Mesenchymal stem cell (in vitro differentiated cells and primary cell): ENCODE measurements at regions not wholly inside any gene's neighbourhood (a gene's known extent, or its start where the extent isn't known, plus 50 kb on each side); places are given as distances from the start of the nearest gene placed in this dataset.

Experiments
- DNase-seq: peaks from one replicate; pipeline ENCODE4 v3.0.0-alpha.2; 2013
- H2AFZ ChIP-seq: one replicate; pipeline ENCODE4 v1.6.1; 2013; ENCODE audit warnings: low read depth, mild to moderate bottlenecking, control low read depth, inconsistent platforms, low read length, moderate library complexity
- H2AK5ac ChIP-seq: 2 replicates; pipeline ENCODE4 v1.6.1; 2013; ENCODE audit warnings: low read length, moderate library complexity, mild to moderate bottlenecking, inconsistent platforms; ENCODE audit not compliant: severe bottlenecking
- H2BK120ac ChIP-seq: one replicate; pipeline ENCODE4 v1.6.1; 2013; ENCODE audit warnings: low read depth, mild to moderate bottlenecking, inconsistent platforms, low read length, moderate library complexity
- H2BK12ac ChIP-seq, 2 experiments: one replicate each; pipeline ENCODE4 v1.6.1; 2013; ENCODE audit warnings: inconsistent platforms in 2 of 2, low read length in 2 of 2, mild to moderate bottlenecking in 2 of 2, moderate library complexity in 2 of 2, control low read depth in 1 of 2
- H2BK15ac ChIP-seq: one replicate; pipeline ENCODE4 v1.6.1; 2013; ENCODE audit warnings: mild to moderate bottlenecking, low read depth, inconsistent platforms; ENCODE audit not compliant: poor library complexity, severe bottlenecking
- H2BK5ac ChIP-seq: 2 replicates; pipeline ENCODE4 v1.6.1; 2013; ENCODE audit warnings: low read depth, mild to moderate bottlenecking, low read length, control low read depth, inconsistent platforms; ENCODE audit not compliant: poor library complexity, severe bottlenecking
- H3K14ac ChIP-seq, 2 experiments: one replicate each; pipeline ENCODE4 v1.6.1; 2013; ENCODE audit warnings: inconsistent platforms in 2 of 2, low read length in 2 of 2, control low read depth in 1 of 2, mild to moderate bottlenecking in 1 of 2, moderate library complexity in 1 of 2
- H3K18ac ChIP-seq, 2 experiments: one replicate each; pipeline ENCODE4 v1.6.1; 2013; ENCODE audit warnings: inconsistent platforms in 2 of 2, low read length in 2 of 2, control low read depth in 1 of 2, low read depth in 1 of 2, mild to moderate bottlenecking in 1 of 2
- H3K23ac ChIP-seq, 2 experiments: one replicate each; pipeline ENCODE4 v1.6.1; 2013; ENCODE audit warnings: inconsistent platforms in 2 of 2, low read length in 2 of 2, mild to moderate bottlenecking in 2 of 2, moderate library complexity in 2 of 2, control low read depth in 1 of 2
- H3K27ac ChIP-seq: 2 replicates; pipeline ENCODE4 v1.5.1; 2013; ENCODE audit warnings: mild to moderate bottlenecking, moderate library complexity, low read length, control low read depth, inconsistent platforms; ENCODE audit not compliant: poor library complexity, severe bottlenecking
- H3K27me3 ChIP-seq, 2 experiments: 2 replicates each; pipeline versions ENCODE4 v1.6.1 to v1.7.0; 2013; ENCODE audit warnings: low read length in 2 of 2, mild to moderate bottlenecking in 2 of 2, moderate library complexity in 2 of 2, control low read depth in 1 of 2, inconsistent platforms in 1 of 2; ENCODE audit not compliant: control insufficient read depth in 1 of 2, insufficient read depth in 1 of 2
- H3K36me3 ChIP-seq, 2 experiments: 2 replicates each; pipeline versions ENCODE4 v1.6.1 to v1.7.0; 2013; ENCODE audit warnings: low read length in 2 of 2, control low read depth in 1 of 2, inconsistent platforms in 1 of 2, low read depth in 1 of 2, mild to moderate bottlenecking in 1 of 2; ENCODE audit not compliant: insufficient read depth in 2 of 2, control insufficient read depth in 1 of 2
- H3K4ac ChIP-seq, 2 experiments: one replicate each; pipeline ENCODE4 v1.6.1; 2013; ENCODE audit warnings: inconsistent platforms in 2 of 2, low read length in 2 of 2, mild to moderate bottlenecking in 2 of 2, moderate library complexity in 2 of 2, control low read depth in 1 of 2, low read depth in 1 of 2
- H3K4me1 ChIP-seq: 2 replicates; pipeline ENCODE4 v1.6.1; 2013; ENCODE audit warnings: low read depth, low read length, control low read depth; ENCODE audit not compliant: control insufficient read depth, insufficient read depth
- H3K4me2 ChIP-seq: 2 replicates; pipeline ENCODE4 v1.6.1; 2013; ENCODE audit warnings: low read length, mild to moderate bottlenecking, inconsistent platforms; ENCODE audit not compliant: poor library complexity, severe bottlenecking
- H3K4me3 ChIP-seq, 2 experiments: 2 replicates each; pipeline versions ENCODE4 v1.5.1 to v1.7.0; 2013; ENCODE audit warnings: low read length in 2 of 2, mild to moderate bottlenecking in 2 of 2, control low read depth in 1 of 2, low read depth in 1 of 2; ENCODE audit not compliant: insufficient read depth in 1 of 2
- H3K79me1 ChIP-seq: replicated peaks from 2 replicates; pipeline ENCODE4 v1.6.1; 2013; ENCODE audit warnings: mild to moderate bottlenecking, control low read depth, low read length, inconsistent platforms; ENCODE audit not compliant: poor library complexity, severe bottlenecking
- H3K9ac ChIP-seq: 2 replicates; pipeline ENCODE4 v1.7.0; 2013; ENCODE audit warnings: mild to moderate bottlenecking, low read length, moderate library complexity
- H3K9me3 ChIP-seq: 2 replicates; pipeline ENCODE4 v1.7.0; 2013; ENCODE audit warnings: mild to moderate bottlenecking, low read length; ENCODE audit not compliant: control insufficient read depth
- H4K8ac ChIP-seq: one replicate; pipeline ENCODE4 v1.6.1; 2013; ENCODE audit warnings: inconsistent platforms, mild to moderate bottlenecking, low read length, moderate library complexity
- H4K91ac ChIP-seq: one replicate; pipeline ENCODE4 v1.6.1; 2013; ENCODE audit warnings: mild to moderate bottlenecking, low read length, inconsistent platforms
- WGBS: methylation state at CpG from one replicate; pipeline ENCODE4 v1.1.7; 2013; ENCODE audit warnings: mixed read lengths; 5-methylcytosine and 5-hydroxymethylcytosine counted together

DNA sequence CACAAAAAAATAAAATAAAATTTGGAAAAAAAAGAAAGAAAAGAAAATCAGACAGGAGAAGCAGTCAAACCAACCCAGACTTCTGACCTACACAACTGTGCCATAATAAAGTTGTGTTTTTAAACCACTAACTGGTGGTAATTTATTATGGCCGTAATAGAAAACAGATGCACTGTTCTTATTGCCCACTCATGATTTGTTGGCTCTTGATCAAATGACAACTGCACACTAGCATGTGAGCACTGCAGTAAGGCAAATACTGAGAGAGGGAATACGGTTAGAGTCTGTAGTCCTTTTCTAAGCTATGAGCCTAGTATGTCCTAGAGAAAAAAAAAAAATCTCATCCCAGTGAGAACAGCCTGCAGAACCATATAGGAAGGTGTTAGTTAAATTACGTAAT, 61.2 kb upstream of the TNR start:
- no peak overlapping the region for H3K4ac ChIP-seq
- H3K9ac ChIP-seq: no peak overlapping the region
- H3K36me3 ChIP-seq: no peaks in the 10 kb centered on the region
- peaks cover 0 to 5% of the 10 kb centered on the region in 2 experiments for H3K27me3 ChIP-seq
- H2AFZ ChIP-seq: no peak overlapping the region
- DNase-seq: no peak
- no peak overlapping the region for H4K91ac ChIP-seq
- H3K79me1 ChIP-seq: no peaks in the 10 kb centered on the region
- no peak overlapping the region for H3K4me3 ChIP-seq
- no peak overlapping the region for H2BK12ac ChIP-seq
- H3K27ac ChIP-seq: no peak overlapping the region
- no peak overlapping the region for H3K23ac ChIP-seq
- H3K9me3 ChIP-seq: peaks cover 6% of the 10 kb centered on the region
- H2AK5ac ChIP-seq: no peak overlapping the region
- H3K18ac ChIP-seq: no peak overlapping the region
- no peak overlapping the region for H2BK120ac ChIP-seq
- no peak overlapping the region for H2BK15ac ChIP-seq
- no peak overlapping the region for H3K4me2 ChIP-seq
- H3K4me1 ChIP-seq: no peaks in the 10 kb centered on the region
- no peak overlapping the region for H4K8ac ChIP-seq
- no peak overlapping the region for H3K14ac ChIP-seq
- H2BK5ac ChIP-seq: no peak overlapping the region
- 70% methylated on average over 3 of the region's 3 CpGs for WGBS

GRCh38 chr1:175803413-175803812, 60.0 kb upstream of the TNR start:
- Histone ChIP-seq H3K14ac (no peak overlapping the region), H3K18ac (no peak overlapping the region), H2BK15ac (no peak overlapping the region), H3K4me2 (no peak overlapping the region), H3K4ac (no peak overlapping the region), H2BK5ac (no peak overlapping the region), H2BK12ac (no peak overlapping the region), H4K91ac (no peak overlapping the region), H3K36me3 (no peaks in the 10 kb centered on the region), H3K4me3 (no peak overlapping the region), H3K23ac (no peak overlapping the region), H3K79me1 (no peaks in the 10 kb centered on the region), H2AK5ac (no peak overlapping the region), H3K4me1 (no peaks in the 10 kb centered on the region), H3K9ac (no peak overlapping the region), H3K27ac (no peak overlapping the region), H2BK120ac (no peak overlapping the region), H2AFZ (no peak overlapping the region), H4K8ac (no peak overlapping the region), H3K27me3 (no peaks in the 10 kb centered on the region), H3K9me3 (peaks cover 6% of the 10 kb centered on the region)
- no peak for DNase-seq
- WGBS: 92% methylated on average over 1 of the region's 1 CpG

GRCh38 chr1:175802407-175803123, 59.2 kb upstream of the TNR start:
- no peaks in the 10 kb centered on the region for H3K79me1 ChIP-seq
- no peak overlapping the region for H4K91ac ChIP-seq
- H3K27ac ChIP-seq: no peak overlapping the region
- H4K8ac ChIP-seq: no peak overlapping the region
- H3K9me3 ChIP-seq: peaks cover 6% of the 10 kb centered on the region
- H3K23ac ChIP-seq: no peak overlapping the region
- no peaks in the 10 kb centered on the region for H3K4me1 ChIP-seq
- no peak overlapping the region for H2AFZ ChIP-seq
- no peak for DNase-seq
- no peak overlapping the region for H2BK120ac ChIP-seq
- H3K36me3 ChIP-seq: no peaks in the 10 kb centered on the region
- H3K27me3 ChIP-seq: no peaks in the 10 kb centered on the region
- WGBS: 85% methylated on average over 10 of the region's 10 CpGs
- no peak overlapping the region for H2AK5ac ChIP-seq
- H2BK12ac ChIP-seq: no peak overlapping the region
- no peak overlapping the region for H3K4me3 ChIP-seq
- no peak overlapping the region for H3K9ac ChIP-seq
- H3K14ac ChIP-seq: peak overlapping the region in 1 of 2 experiments; percentile 22
- H2BK15ac ChIP-seq: no peak overlapping the region
- no peak overlapping the region for H3K18ac ChIP-seq
- no peak overlapping the region for H2BK5ac ChIP-seq
- H3K4ac ChIP-seq: no peak overlapping the region
- no peak overlapping the region for H3K4me2 ChIP-seq

- Histone ChIP-seq H2BK5ac (no peak overlapping the region), H2BK12ac (no peak overlapping the region), H3K9ac (no peak overlapping the region), H3K4me1 (no peaks in the 10 kb centered on the region), H3K27me3 (no peaks in the 10 kb centered on the region), H3K36me3 (no peaks in the 10 kb centered on the region), H3K23ac (no peak overlapping the region), H3K4me2 (no peak overlapping the region), H3K9me3 (peaks cover 6% of the 10 kb centered on the region), H3K4me3 (no peak overlapping the region), H3K14ac (no peak overlapping the region), H4K8ac (no peak overlapping the region), H3K27ac (no peak overlapping the region), H3K4ac (no peak overlapping the region), H3K79me1 (no peaks in the 10 kb centered on the region), H2BK120ac (no peak overlapping the region), H3K18ac (no peak overlapping the region), H2BK15ac (no peak overlapping the region), H4K91ac (no peak overlapping the region), H2AK5ac (no peak overlapping the region), H2AFZ (no peak overlapping the region)
- WGBS: 86% methylated on average over 5 of the region's 5 CpGs
- DNase-seq: no peak
Observed at GRCh38 chr1:175801979-175802378, 58.6 kb upstream of the TNR start.
